Activated T-helper 17 cell treated with anti-CD3 and anti-CD28 coated beads, Interleukin-2, amount 50 U/mL, for 72 hours (primary cell): ENCODE measurements at regions not wholly inside any gene's neighbourhood (a gene's known extent, or its start where the extent isn't known, plus 50 kb on each side); places are given as distances from the start of the nearest gene placed in this dataset.

Experiments used
- ATAC-seq: fragments of 150-1000 bp; cut with Tn5 transposase; replicated peaks from 2 replicates; pipeline ENCODE4 v1.10.0; 2021; ENCODE audit warnings: mild to moderate bottlenecking, moderate library complexity
- H3K27ac Mint-ChIP-seq: one replicate; pipeline ENCODE4 v1.8.0; 2022; ENCODE audit warnings: mixed read lengths
- H3K27me3 Mint-ChIP-seq: one replicate; pipeline ENCODE4 v1.8.0; 2022; ENCODE audit warnings: mixed read lengths
- H3K36me3 Mint-ChIP-seq: one replicate; pipeline ENCODE4 v1.8.0; 2022; ENCODE audit warnings: low read depth, mild to moderate bottlenecking, mixed read lengths
- H3K4me1 Mint-ChIP-seq: one replicate; pipeline ENCODE4 v1.8.0; 2022; ENCODE audit warnings: mixed read lengths
- H3K4me3 Mint-ChIP-seq: one replicate; pipeline ENCODE4 v1.8.0; 2022; ENCODE audit warnings: mild to moderate bottlenecking, mixed read lengths
- H3K9me3 Mint-ChIP-seq: one replicate; pipeline ENCODE4 v1.8.0; 2022; ENCODE audit warnings: mixed read lengths

DNA sequence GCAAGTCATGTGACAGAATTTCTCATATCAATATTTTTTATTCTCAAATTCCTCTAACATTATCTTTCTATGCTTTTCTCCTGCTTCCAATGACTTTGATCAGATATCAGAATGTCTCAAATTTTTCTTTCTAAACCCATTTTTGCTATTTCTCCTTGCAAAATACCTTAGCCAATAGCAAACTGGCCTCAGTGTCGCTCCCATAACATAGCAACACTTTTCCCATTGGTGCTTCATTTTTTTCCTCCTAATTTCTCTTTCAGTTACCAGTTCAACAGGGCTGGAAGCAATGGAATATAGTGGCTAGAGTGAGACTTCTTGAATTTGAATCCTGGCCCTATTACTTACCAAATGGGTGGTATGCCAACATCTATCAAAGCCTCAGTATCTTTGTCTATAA is 1091.6 kb downstream of the C4orf33 start:
- Mint-ChIP-seq H3K27me3 (no peaks in the 10 kb centered on the region), H3K27ac (no peak overlapping the region), H3K4me3 (no peak overlapping the region), H3K9me3 (peaks cover 9% of the 10 kb centered on the region), H3K4me1 (no peaks in the 10 kb centered on the region), H3K36me3 (no peaks in the 10 kb centered on the region)
- ATAC-seq, result no peak

DNA sequence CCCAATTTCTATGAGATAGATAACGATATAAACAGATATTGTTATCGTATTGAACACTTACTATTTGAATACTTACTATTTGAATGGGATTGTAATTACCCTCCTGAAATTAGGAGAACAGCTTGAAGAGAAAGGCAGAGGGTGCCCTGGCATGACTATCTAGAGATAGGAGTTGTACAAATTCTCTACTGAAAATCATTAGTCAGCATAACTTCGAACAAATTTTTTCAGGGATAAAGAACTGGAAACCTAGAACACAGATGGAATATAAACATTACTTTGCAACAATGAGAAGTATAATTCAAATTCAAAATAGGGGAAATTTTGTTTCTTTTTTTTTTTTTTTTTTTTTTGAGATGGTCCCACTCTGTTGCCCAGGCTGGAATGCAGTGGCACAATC is 1096.8 kb downstream of the C4orf33 start:
- no peaks in the 10 kb centered on the region for H3K27me3 Mint-ChIP-seq
- no peaks in the 10 kb centered on the region for H3K36me3 Mint-ChIP-seq
- ATAC-seq, result no peak
- peaks cover 5% of the 10 kb centered on the region for H3K9me3 Mint-ChIP-seq
- no peak overlapping the region for H3K4me3 Mint-ChIP-seq
- H3K4me1 Mint-ChIP-seq, result no peaks in the 10 kb centered on the region
- no peak overlapping the region for H3K27ac Mint-ChIP-seq

DNA sequence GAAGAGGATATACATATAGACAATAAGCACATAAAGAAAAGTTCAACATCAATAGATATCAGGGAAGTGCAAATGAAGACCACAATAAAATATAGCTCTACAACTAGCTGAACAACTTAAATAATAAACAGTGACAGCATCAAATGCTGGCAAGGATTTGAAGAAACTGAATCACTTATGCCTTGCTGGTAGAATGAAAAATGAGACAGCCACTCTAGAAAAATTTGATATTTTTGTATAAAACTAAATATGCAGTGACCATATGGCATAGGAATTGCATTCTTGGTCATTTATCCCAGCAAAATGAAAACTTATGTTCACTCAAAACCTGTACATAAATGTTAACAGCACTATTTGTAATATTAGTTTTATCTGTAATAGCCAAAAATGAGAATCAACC is 1102.0 kb downstream of the C4orf33 start:
- no peak for ATAC-seq
- no peaks in the 10 kb centered on the region for H3K27me3 Mint-ChIP-seq
- H3K4me3 Mint-ChIP-seq, result no peak overlapping the region
- peaks cover 7% of the 10 kb centered on the region for H3K9me3 Mint-ChIP-seq
- H3K27ac Mint-ChIP-seq, result no peak overlapping the region
- no peaks in the 10 kb centered on the region for H3K36me3 Mint-ChIP-seq
- H3K4me1 Mint-ChIP-seq, result no peaks in the 10 kb centered on the region

DNA sequence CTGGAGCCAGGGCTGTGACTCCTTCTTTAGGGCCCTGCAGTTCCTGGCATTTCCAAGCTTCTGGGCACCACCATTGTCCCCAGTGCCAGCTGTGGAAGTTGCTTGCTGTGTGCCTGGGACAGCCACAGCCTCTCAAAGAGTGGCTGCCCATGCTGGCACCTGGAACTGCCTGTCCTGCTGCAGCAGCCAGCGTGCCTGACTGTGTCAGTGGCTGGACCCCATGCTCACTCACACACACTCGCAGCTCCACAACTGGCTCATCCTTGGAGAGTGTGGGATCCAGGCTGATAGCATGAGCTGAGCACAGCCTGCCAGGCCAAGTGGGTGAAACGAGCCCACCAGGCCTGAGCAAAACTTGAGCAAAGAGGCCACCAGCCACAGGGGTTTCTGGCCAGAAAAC is 1107.6 kb downstream of the C4orf33 start:
- H3K4me1 Mint-ChIP-seq, result no peaks in the 10 kb centered on the region
- H3K4me3 Mint-ChIP-seq, result no peak overlapping the region
- H3K36me3 Mint-ChIP-seq, result no peaks in the 10 kb centered on the region
- H3K9me3 Mint-ChIP-seq, result peaks cover 7% of the 10 kb centered on the region
- no peaks in the 10 kb centered on the region for H3K27me3 Mint-ChIP-seq
- ATAC-seq, result no peak
- no peak overlapping the region for H3K27ac Mint-ChIP-seq

DNA sequence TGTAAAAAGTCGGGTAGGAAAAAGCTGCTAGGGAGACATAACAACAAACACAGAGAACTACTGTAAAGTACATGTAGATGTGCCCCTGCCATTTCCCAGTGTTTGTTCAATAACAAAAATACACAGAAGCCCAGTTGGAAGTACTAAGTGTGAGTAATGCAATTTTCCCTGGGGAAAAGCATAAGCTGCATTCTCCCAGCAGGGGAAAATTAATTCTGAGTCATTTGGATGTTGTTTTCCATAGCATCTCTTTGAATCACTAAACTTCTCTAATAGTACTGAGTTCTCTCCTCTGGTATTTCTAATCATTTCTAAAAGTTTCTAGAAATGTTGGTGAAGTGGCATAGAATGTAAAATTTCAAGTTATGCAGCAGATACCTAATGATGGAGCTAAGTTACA is 1114.9 kb downstream of the C4orf33 start:
- H3K9me3 Mint-ChIP-seq, result peaks cover 3% of the 10 kb centered on the region
- no peaks in the 10 kb centered on the region for H3K4me1 Mint-ChIP-seq
- no peaks in the 10 kb centered on the region for H3K36me3 Mint-ChIP-seq
- H3K27ac Mint-ChIP-seq, result no peak overlapping the region
- no peak overlapping the region for H3K4me3 Mint-ChIP-seq
- no peak for ATAC-seq
- no peaks in the 10 kb centered on the region for H3K27me3 Mint-ChIP-seq

DNA sequence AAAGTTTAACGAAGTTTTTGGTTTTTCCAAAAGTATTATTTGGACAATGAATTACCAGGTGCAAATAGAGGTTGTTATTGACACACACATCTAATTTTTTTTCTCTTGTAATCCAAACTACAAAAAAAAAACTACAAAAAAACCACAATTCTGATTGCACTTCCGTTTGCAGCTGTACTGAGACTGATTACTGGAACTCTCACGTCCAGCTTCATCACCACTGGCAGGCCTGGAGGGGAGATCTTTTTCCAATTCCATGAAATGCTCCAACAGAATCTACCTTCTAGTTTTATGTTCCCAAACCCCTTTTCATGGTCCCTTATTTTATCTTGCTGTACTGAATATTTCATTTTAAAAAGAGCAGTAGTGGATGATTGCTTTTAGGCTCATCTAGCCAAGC is 1118.3 kb downstream of the C4orf33 start:
- H3K36me3 Mint-ChIP-seq, result no peaks in the 10 kb centered on the region
- no peaks in the 10 kb centered on the region for H3K27me3 Mint-ChIP-seq
- H3K4me3 Mint-ChIP-seq, result no peak overlapping the region
- ATAC-seq, result no peak
- H3K4me1 Mint-ChIP-seq, result no peaks in the 10 kb centered on the region
- H3K9me3 Mint-ChIP-seq, result peaks cover 3% of the 10 kb centered on the region
- H3K27ac Mint-ChIP-seq, result no peak overlapping the region

DNA sequence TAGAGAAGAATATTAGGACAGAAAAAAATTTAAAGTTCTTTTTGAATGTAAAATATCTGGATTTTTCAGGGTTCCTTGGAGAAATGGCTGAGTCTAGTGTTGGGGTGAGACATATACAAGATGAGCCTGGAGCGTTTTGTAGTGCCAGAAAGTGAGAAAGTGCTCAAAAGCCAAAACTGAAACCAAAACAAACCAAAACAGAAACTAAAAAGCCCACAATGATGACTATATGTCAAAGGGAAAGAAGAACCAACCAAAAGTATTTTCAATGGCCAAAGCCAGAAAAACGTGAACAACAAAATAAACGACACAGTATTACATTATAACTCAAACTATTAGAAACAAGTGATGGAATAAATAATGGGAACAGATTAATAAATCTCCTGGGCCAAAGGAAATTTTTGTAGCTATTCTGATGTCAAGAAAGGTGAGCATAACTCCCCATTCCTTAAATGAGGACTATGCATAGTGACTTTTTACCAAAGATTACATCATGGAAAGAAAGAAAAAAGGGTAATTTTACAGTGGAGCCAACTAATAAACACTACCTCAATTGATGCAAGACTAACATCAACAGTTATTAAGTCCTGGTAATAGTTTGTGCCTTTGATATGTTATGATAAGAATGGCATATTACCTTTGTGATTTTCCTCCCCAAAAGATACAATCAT is 1137.6 kb downstream of the C4orf33 start:
- peak; percentile 76 for ATAC-seq
- no peaks in the 10 kb centered on the region for H3K36me3 Mint-ChIP-seq
- no peaks in the 10 kb centered on the region for H3K27me3 Mint-ChIP-seq
- peaks cover 9% of the 10 kb centered on the region for H3K9me3 Mint-ChIP-seq
- no peak overlapping the region for H3K4me3 Mint-ChIP-seq
- H3K27ac Mint-ChIP-seq, result no peak overlapping the region
- peaks cover 7% of the 10 kb centered on the region for H3K4me1 Mint-ChIP-seq

DNA sequence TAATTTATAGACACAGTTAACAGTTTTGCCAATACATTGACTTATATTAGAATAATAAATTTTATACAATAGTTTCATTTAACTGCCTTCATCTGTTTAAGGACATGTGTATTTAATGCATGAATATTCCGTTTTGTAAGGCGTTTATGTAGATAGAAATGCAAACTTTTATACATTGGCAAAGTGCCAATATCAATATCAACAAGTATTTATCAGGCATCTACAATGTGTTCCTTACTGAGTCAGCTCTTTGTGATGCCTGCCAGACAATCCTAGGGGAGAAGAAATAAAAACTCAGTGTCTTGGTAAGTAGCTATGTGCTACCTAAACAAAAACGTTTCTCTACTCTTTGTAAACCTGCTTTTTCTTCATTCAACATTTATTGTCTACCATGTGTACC is 1142.2 kb downstream of the C4orf33 start:
- Mint-ChIP-seq H3K9me3 (peaks cover 6% of the 10 kb centered on the region), H3K36me3 (no peaks in the 10 kb centered on the region), H3K27ac (no peak overlapping the region), H3K27me3 (no peaks in the 10 kb centered on the region), H3K4me3 (no peak overlapping the region), H3K4me1 (peaks cover 7% of the 10 kb centered on the region)
- ATAC-seq, result no peak

DNA sequence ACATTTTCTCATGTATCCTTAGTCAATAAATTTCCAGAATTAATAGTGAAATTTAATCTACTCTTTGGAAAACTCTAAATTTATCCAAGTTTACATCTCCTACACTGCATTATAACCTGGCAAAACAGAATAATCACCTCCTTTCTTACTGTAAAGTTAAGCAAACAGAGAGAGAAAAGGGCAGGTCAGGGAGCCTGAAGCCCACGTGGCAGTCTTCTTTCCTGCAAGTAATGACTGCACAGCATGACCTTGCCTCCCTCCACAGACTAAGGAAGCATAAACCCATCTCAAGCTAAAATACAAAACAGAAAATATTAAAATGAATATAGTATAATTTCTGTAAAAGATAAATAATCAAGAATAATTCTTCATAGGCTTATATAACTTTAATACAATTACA is 1153.0 kb downstream of the C4orf33 start:
- no peaks in the 10 kb centered on the region for H3K27me3 Mint-ChIP-seq
- no peak overlapping the region for H3K4me3 Mint-ChIP-seq
- no peak for ATAC-seq
- H3K27ac Mint-ChIP-seq, result no peak overlapping the region
- H3K9me3 Mint-ChIP-seq, result no peaks in the 10 kb centered on the region
- no peaks in the 10 kb centered on the region for H3K4me1 Mint-ChIP-seq
- no peaks in the 10 kb centered on the region for H3K36me3 Mint-ChIP-seq

DNA sequence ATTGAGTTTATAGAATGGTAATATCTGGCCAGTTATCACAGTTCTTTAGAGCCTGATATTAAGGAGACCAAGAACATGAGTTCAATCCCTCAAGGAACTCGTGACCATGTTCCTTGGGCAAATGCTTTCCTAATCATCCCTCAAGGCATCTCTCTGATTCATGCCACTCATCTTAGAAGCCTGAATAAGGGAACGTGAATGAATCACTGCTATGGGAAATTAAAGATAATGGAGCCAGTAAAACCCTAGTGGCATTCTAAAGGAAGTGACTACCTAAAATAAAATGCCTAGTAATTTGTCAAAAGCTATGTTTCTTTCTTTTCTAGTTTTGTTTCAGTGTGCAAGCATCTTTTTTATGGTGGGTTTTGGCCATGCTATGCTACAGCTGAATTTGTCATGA is 1161.3 kb downstream of the C4orf33 start:
- ATAC-seq, result no peak
- no peaks in the 10 kb centered on the region for H3K27me3 Mint-ChIP-seq
- no peaks in the 10 kb centered on the region for H3K9me3 Mint-ChIP-seq
- no peak overlapping the region for H3K27ac Mint-ChIP-seq
- no peaks in the 10 kb centered on the region for H3K4me1 Mint-ChIP-seq
- H3K4me3 Mint-ChIP-seq, result no peak overlapping the region
- H3K36me3 Mint-ChIP-seq, result no peaks in the 10 kb centered on the region

DNA sequence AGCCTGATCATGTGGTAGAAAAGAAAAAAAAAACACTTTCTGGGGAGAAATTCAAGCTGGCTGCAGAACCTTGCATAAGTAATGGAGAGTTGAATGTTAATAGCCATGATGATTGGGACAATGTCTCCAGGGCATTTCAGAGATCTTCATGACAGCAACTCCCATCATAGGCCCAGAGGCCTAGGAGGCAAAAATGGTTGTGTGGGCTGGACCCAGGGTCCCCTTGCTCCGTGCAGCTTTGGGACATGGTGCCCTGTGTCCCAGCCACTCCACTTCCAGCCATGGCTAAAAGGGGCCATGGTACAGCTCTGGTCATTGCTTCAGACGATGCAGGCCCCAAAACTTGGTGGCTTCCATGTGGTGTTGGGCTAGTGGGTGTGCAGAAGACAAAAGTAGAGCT is 1170.9 kb downstream of the C4orf33 start:
- H3K4me1 Mint-ChIP-seq, result no peaks in the 10 kb centered on the region
- H3K27ac Mint-ChIP-seq, result no peak overlapping the region
- H3K36me3 Mint-ChIP-seq, result no peaks in the 10 kb centered on the region
- no peak overlapping the region for H3K4me3 Mint-ChIP-seq
- no peak for ATAC-seq
- H3K9me3 Mint-ChIP-seq, result peaks cover 7% of the 10 kb centered on the region
- H3K27me3 Mint-ChIP-seq, result no peaks in the 10 kb centered on the region

DNA sequence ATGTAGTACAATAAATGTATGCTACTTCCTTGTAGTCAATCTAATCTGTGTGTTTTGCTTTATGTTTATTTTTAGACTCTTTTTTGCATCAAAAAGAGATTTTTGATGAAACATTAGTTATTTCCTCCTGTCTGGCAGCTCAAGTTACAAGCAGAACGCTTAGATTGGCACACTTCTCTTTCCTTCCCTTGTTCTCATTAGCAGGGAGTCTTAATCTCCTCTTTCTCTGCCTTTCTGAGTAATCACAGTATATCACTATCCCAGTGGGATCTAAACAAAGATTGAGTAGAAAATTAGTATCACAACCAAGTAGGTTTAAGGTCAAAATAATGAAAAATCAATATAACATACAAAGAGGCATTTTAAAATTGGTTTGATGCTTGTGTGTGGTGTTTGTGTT is 1192.6 kb downstream of the C4orf33 start:
- Mint-ChIP-seq H3K27ac (no peak overlapping the region), H3K4me1 (no peaks in the 10 kb centered on the region), H3K36me3 (no peaks in the 10 kb centered on the region), H3K9me3 (peaks cover 13% of the 10 kb centered on the region), H3K27me3 (no peaks in the 10 kb centered on the region), H3K4me3 (no peak overlapping the region)
- ATAC-seq, result no peak

DNA sequence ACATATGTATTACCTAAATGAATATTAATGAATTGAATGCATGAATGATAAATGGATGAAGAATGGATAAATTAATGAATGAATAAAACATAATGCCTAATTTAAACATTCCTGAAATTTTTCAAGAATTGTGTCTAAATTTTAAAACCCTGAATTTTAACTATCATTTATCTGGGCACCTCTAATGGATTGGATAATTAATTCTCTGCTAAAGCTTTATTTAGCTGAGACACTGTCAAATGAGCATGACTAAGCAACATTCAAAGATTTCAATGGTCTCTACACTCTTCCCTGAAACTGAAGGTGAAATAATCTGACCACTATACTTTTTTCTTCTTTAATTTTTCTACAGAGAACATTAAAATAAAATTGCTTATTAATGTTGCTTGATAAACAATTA is 1197.7 kb downstream of the C4orf33 start:
- Mint-ChIP-seq H3K27ac (no peak overlapping the region), H3K4me3 (no peak overlapping the region), H3K27me3 (no peaks in the 10 kb centered on the region), H3K9me3 (peaks cover 6% of the 10 kb centered on the region), H3K36me3 (no peaks in the 10 kb centered on the region), H3K4me1 (no peaks in the 10 kb centered on the region)
- no peak for ATAC-seq

DNA sequence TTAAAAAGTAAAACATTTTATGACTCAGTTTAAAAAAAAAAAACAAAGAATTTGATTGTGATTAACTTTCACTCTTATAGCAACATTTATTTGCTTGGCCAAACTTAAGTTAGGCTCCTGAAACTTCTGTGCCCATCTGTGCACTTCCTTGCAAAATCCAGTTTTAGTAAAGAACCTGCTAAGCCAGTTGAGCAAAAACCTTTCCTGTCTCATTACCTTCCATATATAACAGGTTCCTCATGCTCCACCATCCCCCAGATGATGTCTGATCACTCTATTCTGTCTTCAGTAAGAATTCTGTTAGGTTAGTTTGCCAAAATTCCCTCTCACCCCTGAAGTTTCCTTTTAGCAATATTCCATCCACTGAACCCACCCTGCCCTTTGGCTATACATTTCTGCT is 1200.5 kb downstream of the C4orf33 start:
- Mint-ChIP-seq H3K27me3 (no peaks in the 10 kb centered on the region), H3K4me3 (no peak overlapping the region), H3K27ac (no peak overlapping the region), H3K4me1 (no peaks in the 10 kb centered on the region), H3K36me3 (no peaks in the 10 kb centered on the region), H3K9me3 (no peaks in the 10 kb centered on the region)
- no peak for ATAC-seq

DNA sequence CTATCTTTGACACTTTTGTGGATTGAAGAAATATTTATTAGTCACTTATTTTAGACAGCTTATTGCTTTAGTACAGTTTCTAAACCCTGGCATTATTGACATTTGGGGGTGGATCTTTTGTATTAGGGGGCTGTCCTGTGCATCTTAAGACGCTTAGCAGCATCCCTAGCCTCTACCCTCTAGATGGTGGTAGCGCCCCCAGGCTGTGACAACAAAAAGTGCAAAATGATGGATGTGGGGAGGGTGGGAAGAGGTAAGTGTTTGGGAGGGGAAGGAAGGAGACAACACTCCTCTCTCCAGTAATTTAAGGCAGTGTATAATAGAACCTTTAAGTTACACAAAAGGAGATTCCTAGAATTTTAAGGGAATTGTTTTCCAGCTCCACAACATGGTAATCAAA is 1210.6 kb downstream of the C4orf33 start:
- no peak overlapping the region for H3K4me3 Mint-ChIP-seq
- H3K9me3 Mint-ChIP-seq, result peaks cover 4% of the 10 kb centered on the region
- no peaks in the 10 kb centered on the region for H3K36me3 Mint-ChIP-seq
- no peaks in the 10 kb centered on the region for H3K4me1 Mint-ChIP-seq
- no peak overlapping the region for H3K27ac Mint-ChIP-seq
- no peak for ATAC-seq
- no peaks in the 10 kb centered on the region for H3K27me3 Mint-ChIP-seq

DNA sequence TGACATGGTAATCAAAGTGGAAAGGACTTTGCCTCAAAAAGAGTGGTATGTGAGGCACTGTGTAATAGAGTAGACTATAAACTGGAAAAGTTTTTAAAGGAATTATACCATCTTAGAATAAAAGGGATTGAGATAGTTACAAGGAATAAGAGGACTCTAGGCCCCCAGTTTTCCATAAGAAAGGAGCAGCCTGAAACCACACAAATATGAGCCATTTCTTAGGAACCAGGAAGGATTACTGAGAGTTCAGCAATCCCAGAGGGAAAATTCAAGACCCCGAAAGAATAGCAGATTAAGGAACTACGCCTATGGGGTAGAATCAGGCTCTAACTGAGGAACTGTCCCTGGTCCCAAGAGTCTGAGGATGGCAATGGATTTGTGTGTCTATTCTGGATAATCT is 1213.3 kb downstream of the C4orf33 start:
- no peaks in the 10 kb centered on the region for H3K36me3 Mint-ChIP-seq
- H3K27me3 Mint-ChIP-seq, result no peaks in the 10 kb centered on the region
- H3K9me3 Mint-ChIP-seq, result no peaks in the 10 kb centered on the region
- H3K4me1 Mint-ChIP-seq, result no peaks in the 10 kb centered on the region
- H3K4me3 Mint-ChIP-seq, result no peak overlapping the region
- ATAC-seq, result no peak
- no peak overlapping the region for H3K27ac Mint-ChIP-seq
